SK-N-SH treated with all-trans-retinoic acid at 6 μM for 48 hours (cell line): ENCODE measurements at regions not wholly inside any gene's neighbourhood (a gene's known extent, or its start where the extent isn't known, plus 50 kb on each side); places are given as distances from the start of the nearest gene placed in this dataset.

Experiments
- ATAC-seq: fragments of 200-7000 bp; cut with Tn5 transposase; 3 replicates; pipeline ENCODE4 v1.9.1; 2020; ENCODE audit warnings: mild to moderate bottlenecking, moderate library complexity
- BACH2 ChIP-seq: fragments of 250-450 bp; sonication (Bioruptor Pico); IDR thresholded peaks from 2 replicates; pipeline ENCODE4 v1.9.0; 2021; ENCODE audit warnings: mild to moderate bottlenecking, borderline replicate concordance
- CSDC2 ChIP-seq: fragments of 250-450 bp; sonication (Bioruptor Pico); IDR thresholded peaks from 2 replicates; pipeline ENCODE4 v1.5.0; 2020; ENCODE audit warnings: mild to moderate bottlenecking, moderate library complexity
- ESRRG ChIP-seq: fragments of 250-450 bp; sonication (Bioruptor Pico); IDR thresholded peaks from 2 replicates; pipeline ENCODE4 v1.6.1; 2021; ENCODE audit warnings: mild to moderate bottlenecking
- GLIS3 ChIP-seq: fragments of 250-450 bp; sonication (Bioruptor Pico); IDR thresholded peaks from 2 replicates; pipeline ENCODE4 v1.5.0; 2020; ENCODE audit warnings: mild to moderate bottlenecking, moderate library complexity
- OSR1 ChIP-seq: fragments of 250-450 bp; sonication (Bioruptor Pico); IDR thresholded peaks from 2 replicates; pipeline ENCODE4 v1.8.0; 2022; ENCODE audit warnings: moderate library complexity, mild to moderate bottlenecking, inconsistent platforms
- PPARA ChIP-seq: fragments of 250-450 bp; sonication (Bioruptor Pico); IDR thresholded peaks from 2 replicates; pipeline ENCODE4 v1.5.0; 2020; ENCODE audit warnings: mild to moderate bottlenecking, borderline replicate concordance
- RARB ChIP-seq: fragments of 250-450 bp; sonication (Bioruptor Pico); IDR thresholded peaks from 2 replicates; pipeline ENCODE4 v1.8.0; 2021; ENCODE audit warnings: mild to moderate bottlenecking, moderate library complexity
- SNAI2 ChIP-seq: fragments of 250-450 bp; sonication (Bioruptor Pico); IDR thresholded peaks from 2 replicates; pipeline ENCODE4 v1.5.0; 2020; ENCODE audit warnings: mild to moderate bottlenecking, moderate library complexity
- TCF4 ChIP-seq: fragments of 250-450 bp; sonication (Bioruptor Pico); IDR thresholded peaks from 2 replicates; pipeline ENCODE4 v1.8.0; 2021; ENCODE audit warnings: mild to moderate bottlenecking, moderate library complexity, borderline replicate concordance
- TOX ChIP-seq: fragments of 250-450 bp; sonication (Bioruptor Pico); IDR thresholded peaks from 2 replicates; pipeline ENCODE4 v1.8.0; 2021; ENCODE audit warnings: mild to moderate bottlenecking, moderate library complexity, borderline replicate concordance
- ZFP3 ChIP-seq: fragments of 250-450 bp; sonication (Bioruptor Pico); IDR thresholded peaks from 2 replicates; pipeline ENCODE4 v1.5.0; 2020; ENCODE audit warnings: mild to moderate bottlenecking, moderate library complexity
- ZFP30 ChIP-seq: fragments of 450-650 bp; formaldehyde crosslinking; IDR thresholded peaks from 2 replicates; pipeline ENCODE4 v1.5.0; 2022; ENCODE audit warnings: mild to moderate bottlenecking, moderate library complexity
- ZNF565 ChIP-seq: fragments of 450-650 bp; formaldehyde crosslinking; conservative IDR thresholded peaks from 2 replicates; pipeline ENCODE4 v1.5.0; 2020; ENCODE audit warnings: low read depth, mild to moderate bottlenecking, moderate library complexity
- ZNF70 ChIP-seq: fragments of 450-650 bp; formaldehyde crosslinking; IDR thresholded peaks from 2 replicates; pipeline ENCODE4 v1.5.0; 2020; ENCODE audit warnings: mild to moderate bottlenecking, moderate library complexity
- ZNF8 ChIP-seq: fragments of 450-650 bp; formaldehyde crosslinking; IDR thresholded peaks from 2 replicates; pipeline ENCODE4 v1.5.0; 2020; ENCODE audit warnings: mild to moderate bottlenecking, moderate library complexity
- TF ChIP-seq, protein P1 (sequence below): fragments of 250-450 bp; sonication (Bioruptor Pico); IDR thresholded peaks from 2 replicates; pipeline ENCODE4 v1.5.1; 2021; ENCODE audit warnings: mild to moderate bottlenecking, moderate library complexity
- TF ChIP-seq, protein P2 (sequence below): fragments of 250-450 bp; sonication (Bioruptor Pico); IDR thresholded peaks from 2 replicates; pipeline ENCODE4 v1.8.0; 2021; ENCODE audit warnings: low read depth, mild to moderate bottlenecking, moderate library complexity, borderline replicate concordance
- TF ChIP-seq, protein P3 (sequence below): fragments of 250-450 bp; sonication (Bioruptor Pico); IDR thresholded peaks from 2 replicates; pipeline ENCODE4 v1.5.0; 2020; ENCODE audit warnings: mild to moderate bottlenecking, moderate library complexity
- TF ChIP-seq, protein P4 (sequence below): fragments of 250-450 bp; sonication (Bioruptor Pico); IDR thresholded peaks from 2 replicates; pipeline ENCODE4 v1.8.0; 2020; ENCODE audit warnings: mild to moderate bottlenecking, moderate library complexity, borderline replicate concordance
- TF ChIP-seq, protein P5 (sequence below): fragments of 250-450 bp; sonication (Bioruptor Pico); IDR thresholded peaks from 2 replicates; pipeline ENCODE4 v1.5.1; 2020; ENCODE audit warnings: low read depth, mild to moderate bottlenecking, moderate library complexity

DNA sequence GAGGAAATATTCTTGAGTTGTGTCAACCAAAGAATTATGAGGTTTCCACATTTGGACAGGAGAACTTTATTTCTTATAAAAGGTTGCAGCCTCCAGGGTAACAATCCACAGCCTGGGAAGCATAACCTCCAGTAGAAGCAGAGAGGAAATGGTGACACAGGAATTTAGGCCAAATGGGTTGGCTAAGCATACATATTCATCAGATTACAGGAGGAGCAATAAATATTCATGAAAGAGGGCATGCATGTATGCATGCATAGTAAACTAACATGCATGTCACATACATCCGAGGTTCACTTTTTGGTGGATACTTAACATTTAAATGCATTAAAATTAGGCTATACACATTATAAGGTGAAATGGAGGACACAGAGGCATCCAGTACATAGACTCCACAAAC, 55.7 kb upstream of the NT5E start:
- ATAC-seq: no peak
- TF ChIP-seq, protein P1, sequence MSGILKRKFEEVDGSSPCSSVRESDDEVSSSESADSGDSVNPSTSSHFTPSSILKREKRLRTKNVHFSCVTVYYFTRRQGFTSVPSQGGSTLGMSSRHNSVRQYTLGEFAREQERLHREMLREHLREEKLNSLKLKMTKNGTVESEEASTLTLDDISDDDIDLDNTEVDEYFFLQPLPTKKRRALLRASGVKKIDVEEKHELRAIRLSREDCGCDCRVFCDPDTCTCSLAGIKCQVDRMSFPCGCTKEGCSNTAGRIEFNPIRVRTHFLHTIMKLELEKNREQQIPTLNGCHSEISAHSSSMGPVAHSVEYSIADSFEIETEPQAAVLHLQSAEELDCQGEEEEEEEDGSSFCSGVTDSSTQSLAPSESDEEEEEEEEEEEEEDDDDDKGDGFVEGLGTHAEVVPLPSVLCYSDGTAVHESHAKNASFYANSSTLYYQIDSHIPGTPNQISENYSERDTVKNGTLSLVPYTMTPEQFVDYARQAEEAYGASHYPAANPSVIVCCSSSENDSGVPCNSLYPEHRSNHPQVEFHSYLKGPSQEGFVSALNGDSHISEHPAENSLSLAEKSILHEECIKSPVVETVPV: no peak
- TF ChIP-seq ZFP3 (CRISPR knock-in tag) (no peak), ZNF70 (CRISPR knock-in tag) (no peak), PPARA (no peak), OSR1 (no peak), TCF4 (CRISPR knock-in tag) (no peak)
- TF ChIP-seq, protein P2, sequence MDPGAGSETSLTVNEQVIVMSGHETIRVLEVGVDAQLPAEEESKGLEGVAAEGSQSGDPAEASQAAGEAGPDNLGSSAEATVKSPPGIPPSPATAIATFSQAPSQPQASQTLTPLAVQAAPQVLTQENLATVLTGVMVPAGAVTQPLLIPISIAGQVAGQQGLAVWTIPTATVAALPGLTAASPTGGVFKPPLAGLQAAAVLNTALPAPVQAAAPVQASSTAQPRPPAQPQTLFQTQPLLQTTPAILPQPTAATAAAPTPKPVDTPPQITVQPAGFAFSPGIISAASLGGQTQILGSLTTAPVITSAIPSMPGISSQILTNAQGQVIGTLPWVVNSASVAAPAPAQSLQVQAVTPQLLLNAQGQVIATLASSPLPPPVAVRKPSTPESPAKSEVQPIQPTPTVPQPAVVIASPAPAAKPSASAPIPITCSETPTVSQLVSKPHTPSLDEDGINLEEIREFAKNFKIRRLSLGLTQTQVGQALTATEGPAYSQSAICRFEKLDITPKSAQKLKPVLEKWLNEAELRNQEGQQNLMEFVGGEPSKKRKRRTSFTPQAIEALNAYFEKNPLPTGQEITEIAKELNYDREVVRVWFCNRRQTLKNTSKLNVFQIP (CRISPR knock-in tag): no peak

DNA sequence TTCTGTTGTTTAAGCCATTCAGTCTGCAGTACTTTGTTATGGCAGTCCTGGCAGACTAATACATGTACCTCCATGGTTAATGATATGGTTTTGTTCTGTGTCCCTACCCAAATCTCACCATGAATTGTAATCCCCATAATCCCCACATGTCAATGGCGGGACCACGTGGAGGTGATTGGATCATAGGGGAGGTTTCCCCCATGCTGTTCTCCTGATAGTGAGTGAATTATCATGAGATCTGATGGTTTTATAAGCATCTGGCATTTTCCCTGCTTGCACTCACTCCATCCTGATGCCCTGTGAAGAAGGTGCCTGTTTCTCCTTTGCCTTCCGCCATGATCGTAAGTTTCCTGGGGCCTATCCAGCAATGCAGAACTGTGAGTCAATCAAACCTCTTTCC, 57.5 kb upstream of the NT5E start:
- no peak for ATAC-seq
- TF ChIP-seq PPARA (no peak), ZNF70 (CRISPR knock-in tag) (no peak)

DNA sequence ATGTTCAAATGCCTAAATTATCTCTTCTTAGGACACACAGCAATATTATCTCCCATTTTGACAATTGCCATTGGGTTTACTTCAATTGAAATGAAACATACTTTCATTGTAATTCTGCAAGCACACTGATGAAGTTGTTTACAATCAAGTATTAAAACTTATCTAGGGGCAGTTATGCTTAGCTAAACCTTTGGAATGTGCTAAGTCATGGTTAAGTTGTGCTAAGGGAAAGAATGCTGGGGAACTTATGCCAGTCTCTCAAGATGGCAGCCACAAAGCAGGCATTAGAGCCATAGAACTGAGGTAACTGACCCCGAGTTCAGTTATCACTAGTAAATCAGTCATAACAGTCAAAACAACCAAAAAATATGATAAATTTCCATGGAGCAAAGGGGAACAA, 59.1 kb upstream of the NT5E start:
- TF ChIP-seq ZNF565 (no peak), BACH2 (CRISPR knock-in tag) (no peak), ESRRG (no peak), GLIS3 (CRISPR knock-in tag) (no peak), ZFP3 (CRISPR knock-in tag) (no peak), RARB (CRISPR knock-in tag) (no peak), PPARA (no peak), ZNF70 (CRISPR knock-in tag) (no peak), ZFP30 (CRISPR knock-in tag) (no peak), TOX (CRISPR knock-in tag) (no peak), ZNF8 (CRISPR knock-in tag) (no peak), CSDC2 (CRISPR knock-in tag) (no peak), SNAI2 (CRISPR knock-in tag) (no peak)
- TF ChIP-seq, protein P3, sequence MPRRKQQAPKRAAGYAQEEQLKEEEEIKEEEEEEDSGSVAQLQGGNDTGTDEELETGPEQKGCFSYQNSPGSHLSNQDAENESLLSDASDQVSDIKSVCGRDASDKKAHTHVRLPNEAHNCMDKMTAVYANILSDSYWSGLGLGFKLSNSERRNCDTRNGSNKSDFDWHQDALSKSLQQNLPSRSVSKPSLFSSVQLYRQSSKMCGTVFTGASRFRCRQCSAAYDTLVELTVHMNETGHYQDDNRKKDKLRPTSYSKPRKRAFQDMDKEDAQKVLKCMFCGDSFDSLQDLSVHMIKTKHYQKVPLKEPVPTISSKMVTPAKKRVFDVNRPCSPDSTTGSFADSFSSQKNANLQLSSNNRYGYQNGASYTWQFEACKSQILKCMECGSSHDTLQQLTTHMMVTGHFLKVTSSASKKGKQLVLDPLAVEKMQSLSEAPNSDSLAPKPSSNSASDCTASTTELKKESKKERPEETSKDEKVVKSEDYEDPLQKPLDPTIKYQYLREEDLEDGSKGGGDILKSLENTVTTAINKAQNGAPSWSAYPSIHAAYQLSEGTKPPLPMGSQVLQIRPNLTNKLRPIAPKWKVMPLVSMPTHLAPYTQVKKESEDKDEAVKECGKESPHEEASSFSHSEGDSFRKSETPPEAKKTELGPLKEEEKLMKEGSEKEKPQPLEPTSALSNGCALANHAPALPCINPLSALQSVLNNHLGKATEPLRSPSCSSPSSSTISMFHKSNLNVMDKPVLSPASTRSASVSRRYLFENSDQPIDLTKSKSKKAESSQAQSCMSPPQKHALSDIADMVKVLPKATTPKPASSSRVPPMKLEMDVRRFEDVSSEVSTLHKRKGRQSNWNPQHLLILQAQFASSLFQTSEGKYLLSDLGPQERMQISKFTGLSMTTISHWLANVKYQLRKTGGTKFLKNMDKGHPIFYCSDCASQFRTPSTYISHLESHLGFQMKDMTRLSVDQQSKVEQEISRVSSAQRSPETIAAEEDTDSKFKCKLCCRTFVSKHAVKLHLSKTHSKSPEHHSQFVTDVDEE (CRISPR knock-in tag): no peak
- TF ChIP-seq, protein P4, sequence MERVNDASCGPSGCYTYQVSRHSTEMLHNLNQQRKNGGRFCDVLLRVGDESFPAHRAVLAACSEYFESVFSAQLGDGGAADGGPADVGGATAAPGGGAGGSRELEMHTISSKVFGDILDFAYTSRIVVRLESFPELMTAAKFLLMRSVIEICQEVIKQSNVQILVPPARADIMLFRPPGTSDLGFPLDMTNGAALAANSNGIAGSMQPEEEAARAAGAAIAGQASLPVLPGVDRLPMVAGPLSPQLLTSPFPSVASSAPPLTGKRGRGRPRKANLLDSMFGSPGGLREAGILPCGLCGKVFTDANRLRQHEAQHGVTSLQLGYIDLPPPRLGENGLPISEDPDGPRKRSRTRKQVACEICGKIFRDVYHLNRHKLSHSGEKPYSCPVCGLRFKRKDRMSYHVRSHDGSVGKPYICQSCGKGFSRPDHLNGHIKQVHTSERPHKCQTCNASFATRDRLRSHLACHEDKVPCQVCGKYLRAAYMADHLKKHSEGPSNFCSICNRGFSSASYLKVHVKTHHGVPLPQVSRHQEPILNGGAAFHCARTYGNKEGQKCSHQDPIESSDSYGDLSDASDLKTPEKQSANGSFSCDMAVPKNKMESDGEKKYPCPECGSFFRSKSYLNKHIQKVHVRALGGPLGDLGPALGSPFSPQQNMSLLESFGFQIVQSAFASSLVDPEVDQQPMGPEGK (CRISPR knock-in tag): no peak
- TF ChIP-seq, protein P5, sequence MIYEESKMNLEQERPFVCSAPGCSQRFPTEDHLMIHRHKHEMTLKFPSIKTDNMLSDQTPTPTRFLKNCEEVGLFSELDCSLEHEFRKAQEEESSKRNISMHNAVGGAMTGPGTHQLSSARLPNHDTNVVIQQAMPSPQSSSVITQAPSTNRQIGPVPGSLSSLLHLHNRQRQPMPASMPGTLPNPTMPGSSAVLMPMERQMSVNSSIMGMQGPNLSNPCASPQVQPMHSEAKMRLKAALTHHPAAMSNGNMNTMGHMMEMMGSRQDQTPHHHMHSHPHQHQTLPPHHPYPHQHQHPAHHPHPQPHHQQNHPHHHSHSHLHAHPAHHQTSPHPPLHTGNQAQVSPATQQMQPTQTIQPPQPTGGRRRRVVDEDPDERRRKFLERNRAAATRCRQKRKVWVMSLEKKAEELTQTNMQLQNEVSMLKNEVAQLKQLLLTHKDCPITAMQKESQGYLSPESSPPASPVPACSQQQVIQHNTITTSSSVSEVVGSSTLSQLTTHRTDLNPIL (CRISPR knock-in tag): no peak
- TF ChIP-seq, all 23 proteins: peak for 0
- ATAC-seq: no peak

DNA sequence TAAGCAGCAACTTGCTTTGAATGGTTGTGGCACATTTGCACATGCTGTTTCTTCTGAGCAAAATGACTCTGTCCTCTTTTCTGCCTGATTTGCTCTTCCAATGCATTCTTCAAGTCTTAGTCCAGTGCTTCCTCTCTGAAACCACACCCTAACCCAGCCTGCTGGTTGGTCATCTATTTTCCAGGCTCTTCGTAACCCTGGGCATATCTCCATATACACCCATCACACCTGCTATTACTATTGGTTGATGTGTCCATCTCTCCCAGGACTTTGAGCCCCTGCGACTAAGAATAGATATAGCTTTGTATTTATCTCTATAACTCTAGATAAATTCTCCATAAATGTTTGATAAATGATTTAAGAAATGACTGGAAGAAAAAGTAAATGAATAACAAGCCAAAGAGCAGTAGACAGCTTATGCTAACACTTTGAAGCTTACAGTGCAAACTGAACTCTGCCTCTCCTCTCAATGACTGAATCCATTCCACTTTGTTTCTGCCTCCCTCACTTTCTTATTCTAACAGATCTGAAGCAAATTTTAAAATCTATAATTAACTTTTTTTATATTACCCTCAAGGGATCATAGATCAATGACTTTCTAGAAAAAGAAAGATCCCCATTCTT, 59.7 kb upstream of the NT5E start:
- no peak for ATAC-seq
- TF ChIP-seq OSR1 (no peak), PPARA (no peak), ZFP3 (CRISPR knock-in tag) (no peak), SNAI2 (CRISPR knock-in tag) (no peak)
